ENCODE measurements at regions not wholly inside any gene's neighbourhood (a gene's known extent, or its start where the extent isn't known, plus 50 kb on each side); places are given as distances from the start of the nearest gene placed in this dataset.

DNA sequence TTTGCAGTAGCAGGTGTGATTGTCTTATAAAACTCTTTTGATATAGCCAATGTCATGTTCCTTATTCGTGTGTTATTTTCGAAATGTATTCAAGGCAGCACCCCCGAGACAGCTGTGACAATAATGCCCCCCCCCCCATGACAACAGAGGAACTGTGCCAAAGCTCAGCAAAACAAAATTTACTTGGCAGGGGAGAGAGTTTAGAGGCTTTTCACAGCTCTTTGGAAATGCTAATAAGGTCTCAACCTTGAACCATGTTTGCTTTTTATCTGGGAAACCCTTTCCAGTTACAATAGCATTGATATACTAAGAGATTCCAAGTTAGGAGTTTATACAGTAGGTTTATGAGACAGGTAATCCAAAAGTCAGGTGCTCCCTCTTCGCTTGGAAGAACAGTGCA, 56.4 kb upstream of the USP44 start:
- DNase-seq (ENCODE audit: low spot score), result no peak

DNA sequence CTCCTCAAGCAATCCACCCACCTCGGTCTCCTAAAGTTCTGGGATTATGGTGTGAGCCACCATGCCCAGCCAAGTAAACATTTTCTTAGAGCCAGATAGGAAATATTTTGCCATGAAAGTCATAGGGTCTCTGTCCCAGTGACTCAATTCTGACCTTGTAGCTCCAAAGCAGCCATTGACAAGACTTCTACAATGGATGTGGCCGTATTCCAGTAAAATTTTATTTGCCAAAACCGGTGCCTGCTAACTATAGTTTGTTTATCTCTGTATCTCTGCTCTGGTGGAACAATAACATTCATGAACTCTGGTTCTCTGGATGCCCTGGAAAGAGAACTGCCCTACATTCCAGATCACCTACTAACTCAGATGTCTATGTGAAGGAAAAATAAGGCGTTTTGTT, 54.6 kb upstream of the USP44 start:
- DNase-seq (ENCODE audit: low spot score), result no peak

DNA sequence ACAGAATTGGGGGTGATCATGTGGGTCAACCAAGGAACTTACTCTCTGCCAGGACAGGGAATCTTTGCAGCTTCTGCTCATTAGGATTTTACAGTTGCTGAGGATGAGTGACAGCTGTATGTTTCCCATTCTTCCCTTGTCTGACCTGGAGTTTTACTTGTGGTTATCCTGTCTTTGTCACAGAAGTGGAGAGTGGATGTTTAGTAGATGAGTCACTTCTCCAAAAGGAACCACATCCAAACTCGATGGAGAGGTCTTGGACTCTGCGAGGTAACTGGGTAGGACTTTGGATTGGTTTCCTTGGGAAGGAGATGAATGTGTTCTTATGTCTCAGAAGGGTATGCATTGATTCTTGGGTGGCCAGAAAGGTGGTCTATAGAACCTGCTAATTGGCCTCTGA, 53.8 kb upstream of the USP44 start:
- DNase-seq (ENCODE audit: low spot score), result peak; percentile 93

DNA sequence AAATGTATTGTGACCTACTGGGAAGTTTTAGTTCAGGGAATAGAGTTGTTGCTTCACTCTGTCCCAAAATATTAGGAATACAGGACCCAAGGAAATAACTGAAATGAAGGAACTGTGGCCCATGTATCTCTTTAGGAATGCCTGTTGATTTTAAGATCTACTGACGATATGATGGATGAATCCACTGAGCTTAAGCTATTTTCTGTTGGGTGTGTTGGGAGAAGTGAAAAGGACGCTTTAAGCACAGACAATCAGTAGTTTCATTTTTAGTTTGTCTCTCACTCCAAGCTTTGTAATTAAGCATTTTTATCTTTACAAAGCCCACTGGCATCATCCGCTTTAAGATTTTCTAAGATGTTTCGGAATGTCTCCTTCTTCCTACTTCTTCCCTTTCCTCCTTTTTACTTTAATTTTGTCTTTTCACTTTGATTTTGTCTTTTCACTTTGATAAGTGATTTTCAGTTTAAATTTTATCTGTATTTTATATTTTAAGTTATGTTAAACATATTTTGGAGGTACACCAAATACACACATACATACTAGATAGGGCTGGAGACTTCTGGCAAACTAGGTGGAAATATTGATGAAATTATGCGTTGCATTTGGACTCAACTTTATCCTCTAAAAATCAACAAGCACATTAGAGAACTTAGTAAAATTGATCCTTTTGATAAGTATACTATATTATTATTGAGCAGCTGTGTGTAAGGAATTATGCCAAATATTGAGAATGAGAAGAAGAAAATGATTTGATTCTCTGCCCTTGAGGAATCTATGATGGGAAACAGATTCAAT, 52.3 kb upstream of the USP44 start:
- DNase-seq (ENCODE audit: low spot score), result no peak

DNA sequence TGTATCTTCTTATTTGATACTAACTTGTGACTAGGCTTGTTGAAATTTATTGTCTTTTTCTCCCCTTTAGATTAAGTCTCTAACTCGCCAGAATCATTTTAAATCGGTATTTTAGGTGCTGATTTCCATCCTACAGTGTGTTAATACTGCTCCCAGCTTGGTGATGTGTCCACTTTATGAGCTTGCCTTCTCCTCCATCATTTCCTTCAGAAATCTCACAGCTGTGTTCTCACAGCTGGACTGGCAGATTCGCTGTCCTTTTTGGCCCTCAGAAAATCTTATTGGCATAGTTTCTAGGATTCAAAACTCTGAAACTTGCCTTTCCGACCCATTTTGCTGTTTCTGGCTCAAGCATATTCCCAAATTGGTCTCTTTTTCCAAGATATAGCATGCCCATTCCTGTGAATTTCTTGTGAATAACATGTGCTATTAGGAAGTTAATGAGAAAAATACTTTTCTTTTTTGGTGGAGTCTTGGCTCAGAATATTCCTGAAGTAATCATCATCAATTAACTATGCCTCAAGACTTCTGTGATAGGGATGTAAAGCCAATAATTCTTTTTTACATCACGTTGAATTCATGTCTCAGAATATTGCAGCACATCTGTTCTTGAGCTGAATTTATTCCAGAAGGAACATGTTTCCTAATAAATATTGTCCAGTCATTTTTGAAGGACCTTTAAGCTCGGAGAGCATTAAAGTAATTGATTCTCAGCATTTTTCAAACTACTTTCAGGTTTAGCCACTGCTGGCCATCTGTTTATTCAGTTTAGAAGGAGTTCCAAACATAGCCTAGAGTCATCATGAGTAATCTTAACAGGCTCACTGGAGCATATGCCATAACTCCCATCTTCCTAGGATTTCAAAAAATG, 50.0 kb upstream of the USP44 start:
- DNase-seq (ENCODE audit: low spot score), result peak; percentile 72

Data from kidney tubule cell (primary cell).